GM10266 (cell line): ENCODE measurements at regions not wholly inside any gene's neighbourhood (a gene's known extent, or its start where the extent isn't known, plus 50 kb on each side); places are given as distances from the start of the nearest gene placed in this dataset.
"Not testable (repeated sequence)": the region's sequence is repeated elsewhere in the genome, so short reads cannot be mapped to it uniquely, and the experiment has no call there.

Experiments
- DNase-seq: peaks from one replicate; pipeline ENCODE4 v3.0.0; 2012; ENCODE audit errors: extremely low spot score
- TF ChIP-seq, protein P1 (sequence below): IDR thresholded peaks from 2 replicates; pipeline ENCODE4 v1.5.1; 2012; ENCODE audit warnings: mild to moderate bottlenecking, low read depth; ENCODE audit not compliant: control insufficient read depth, insufficient read depth; ENCODE audit errors: missing control alignments

DNA sequence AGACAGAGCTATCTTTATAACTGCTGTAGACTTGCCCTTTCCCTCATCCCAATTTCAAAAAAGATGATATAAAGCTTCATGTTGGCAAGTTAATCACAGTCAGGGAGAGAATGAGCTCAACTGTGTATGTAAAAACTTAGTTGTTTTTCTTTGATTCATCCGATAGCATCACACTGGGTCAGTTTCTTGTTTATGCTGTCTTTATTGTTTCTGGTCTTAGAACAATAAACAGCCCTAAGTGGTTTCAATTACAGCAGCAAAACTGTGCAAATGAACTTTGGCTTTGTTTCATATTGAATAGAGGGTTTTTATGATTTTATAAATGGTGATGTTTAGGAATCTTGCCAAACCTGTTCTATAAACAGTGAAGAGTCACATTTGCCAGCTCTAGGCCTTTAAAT lies 423.8 kb upstream of the CXADR start:
- no peak for DNase-seq

DNA sequence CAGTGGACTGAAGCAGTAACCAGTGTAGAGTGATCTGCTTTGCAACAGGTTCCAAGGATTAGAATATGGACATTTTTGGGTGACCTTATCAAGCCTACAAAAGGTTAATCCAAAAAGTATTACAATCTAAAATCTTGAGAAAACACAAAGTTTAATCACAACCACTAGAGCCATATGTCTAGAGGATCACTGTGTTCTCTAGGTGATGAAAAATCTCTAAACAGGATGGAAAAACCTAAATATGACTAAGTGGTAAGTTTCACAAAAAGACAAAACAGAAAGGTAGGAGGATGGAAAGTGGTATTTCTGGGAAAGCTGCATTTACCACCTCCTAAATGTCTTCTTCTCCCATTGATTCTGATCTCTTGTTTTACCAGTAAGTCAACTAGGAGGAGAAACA lies 411.1 kb upstream of the CXADR start:
- TF ChIP-seq, protein P1, sequence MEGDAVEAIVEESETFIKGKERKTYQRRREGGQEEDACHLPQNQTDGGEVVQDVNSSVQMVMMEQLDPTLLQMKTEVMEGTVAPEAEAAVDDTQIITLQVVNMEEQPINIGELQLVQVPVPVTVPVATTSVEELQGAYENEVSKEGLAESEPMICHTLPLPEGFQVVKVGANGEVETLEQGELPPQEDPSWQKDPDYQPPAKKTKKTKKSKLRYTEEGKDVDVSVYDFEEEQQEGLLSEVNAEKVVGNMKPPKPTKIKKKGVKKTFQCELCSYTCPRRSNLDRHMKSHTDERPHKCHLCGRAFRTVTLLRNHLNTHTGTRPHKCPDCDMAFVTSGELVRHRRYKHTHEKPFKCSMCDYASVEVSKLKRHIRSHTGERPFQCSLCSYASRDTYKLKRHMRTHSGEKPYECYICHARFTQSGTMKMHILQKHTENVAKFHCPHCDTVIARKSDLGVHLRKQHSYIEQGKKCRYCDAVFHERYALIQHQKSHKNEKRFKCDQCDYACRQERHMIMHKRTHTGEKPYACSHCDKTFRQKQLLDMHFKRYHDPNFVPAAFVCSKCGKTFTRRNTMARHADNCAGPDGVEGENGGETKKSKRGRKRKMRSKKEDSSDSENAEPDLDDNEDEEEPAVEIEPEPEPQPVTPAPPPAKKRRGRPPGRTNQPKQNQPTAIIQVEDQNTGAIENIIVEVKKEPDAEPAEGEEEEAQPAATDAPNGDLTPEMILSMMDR, result no peak
- no peak for DNase-seq

More for the DNA sequence above, 423.8 kb upstream of the CXADR start:
- TF ChIP-seq, protein P1, result no peak

DNA sequence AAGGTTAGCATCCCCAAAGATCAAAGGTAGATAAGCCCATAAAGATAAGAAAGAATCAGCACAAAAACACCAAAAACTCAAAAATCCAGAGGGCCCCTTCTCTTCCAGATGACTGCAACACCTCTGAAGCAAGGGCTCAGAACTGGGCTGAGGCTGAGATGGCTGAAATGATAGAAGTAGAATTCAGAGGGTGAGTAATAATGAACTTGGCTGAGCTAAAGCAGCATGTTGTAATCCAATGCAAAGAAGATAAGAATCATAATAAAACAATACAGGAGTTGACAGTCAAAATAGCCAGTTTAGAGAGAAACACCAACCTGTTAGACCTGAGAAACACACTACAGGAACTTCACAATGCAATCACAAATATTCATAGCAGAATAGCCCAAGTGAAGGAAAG lies 406.9 kb upstream of the CXADR start:
- TF ChIP-seq, protein P1, result no peak
- no peak for DNase-seq

DNA sequence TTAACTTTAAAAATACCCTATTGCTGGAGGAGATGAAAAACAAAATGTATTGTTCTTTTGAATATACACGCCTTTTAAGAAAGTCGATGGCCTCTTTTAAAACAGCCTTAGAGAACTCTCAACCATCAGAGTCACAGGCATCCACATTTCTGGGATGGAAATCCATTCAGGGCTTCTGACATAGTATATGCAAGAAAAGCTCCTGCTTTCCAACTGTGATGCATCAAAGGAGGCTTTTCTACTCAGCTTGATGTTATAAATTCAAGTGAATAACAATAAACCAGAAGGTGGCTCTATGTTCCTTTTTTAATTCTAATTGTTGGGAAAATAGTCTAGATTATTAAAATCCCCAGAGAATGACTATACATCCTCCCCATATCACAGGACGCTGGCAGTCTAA lies 398.8 kb upstream of the CXADR start:
- no peak for DNase-seq
- TF ChIP-seq, protein P1, result no peak

DNA sequence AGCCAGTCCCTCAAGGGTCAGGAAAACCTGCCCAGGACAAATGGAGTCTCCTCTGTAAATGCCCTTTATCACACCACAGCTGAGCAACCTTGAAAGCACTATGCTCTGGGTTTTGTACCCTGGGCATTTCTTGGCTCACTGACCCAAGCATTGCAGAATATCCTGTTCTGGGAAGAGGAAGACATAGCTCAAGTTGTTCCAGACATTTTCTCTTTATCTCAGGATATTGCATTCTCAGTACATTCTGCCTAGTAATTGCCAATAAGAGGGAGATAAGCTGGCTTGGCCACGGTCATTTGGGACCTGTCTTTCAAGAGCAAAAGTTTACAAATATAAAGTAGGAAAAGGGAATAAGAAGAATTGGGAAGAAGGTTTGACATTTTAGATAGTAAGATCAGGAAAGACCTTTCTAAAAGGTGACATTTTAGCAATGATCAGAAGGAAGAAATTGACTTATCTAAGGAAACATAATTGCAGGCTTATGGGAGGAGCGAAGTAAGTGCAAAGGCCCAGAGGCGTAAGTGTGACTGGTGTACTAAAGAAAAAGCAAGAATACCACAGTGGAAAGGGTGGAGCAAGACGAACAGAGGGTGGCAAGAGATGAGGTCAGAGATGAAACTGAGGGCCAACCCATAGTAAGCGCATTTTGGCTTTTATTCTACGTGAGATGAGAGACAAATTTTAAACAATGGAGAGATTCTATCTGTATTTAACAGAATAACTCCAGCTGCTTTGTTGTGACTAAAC lies 394.0 kb upstream of the CXADR start:
- TF ChIP-seq, protein P1, result no peak
- no peak for DNase-seq

DNA sequence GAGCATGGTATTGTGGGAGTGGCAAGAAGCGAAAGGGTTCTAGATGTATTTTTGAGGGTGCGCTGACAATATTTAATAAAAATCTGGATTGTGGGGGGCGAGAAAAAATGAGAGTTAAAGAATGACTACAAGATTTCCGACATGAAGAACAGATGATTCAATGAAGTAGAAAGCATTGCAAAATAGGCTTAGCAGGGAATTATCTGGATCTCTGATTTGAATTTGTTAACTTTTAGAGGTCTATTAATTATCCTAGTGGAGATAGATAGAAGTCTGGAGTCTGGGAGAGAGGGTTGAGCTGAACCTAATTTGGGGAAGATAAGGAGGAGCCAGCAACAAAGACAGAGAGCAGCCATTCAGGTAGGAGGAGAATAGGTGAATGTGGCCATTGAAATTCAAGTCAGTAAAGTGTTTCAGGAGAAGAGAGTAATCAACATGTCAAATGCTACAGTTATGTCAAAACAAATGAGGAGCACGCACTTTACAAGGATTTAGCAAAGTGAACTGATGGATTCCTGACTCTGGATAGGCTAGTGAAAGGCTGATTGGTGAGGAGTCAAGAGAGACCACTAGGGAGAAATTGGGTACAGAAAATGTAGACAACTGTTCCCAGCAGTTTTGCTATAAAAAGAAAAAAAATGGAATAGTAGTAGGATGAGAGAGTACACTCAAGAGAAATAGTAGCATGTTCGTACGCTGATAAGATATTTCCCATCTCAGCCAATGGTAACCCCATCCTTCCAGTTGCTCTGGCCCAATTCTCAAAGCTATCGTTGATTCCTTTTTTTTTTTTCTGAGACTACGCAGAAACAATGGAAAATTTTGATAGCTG lies 393.2 kb upstream of the CXADR start:
- TF ChIP-seq, protein P1, result no peak
- no peak for DNase-seq

DNA sequence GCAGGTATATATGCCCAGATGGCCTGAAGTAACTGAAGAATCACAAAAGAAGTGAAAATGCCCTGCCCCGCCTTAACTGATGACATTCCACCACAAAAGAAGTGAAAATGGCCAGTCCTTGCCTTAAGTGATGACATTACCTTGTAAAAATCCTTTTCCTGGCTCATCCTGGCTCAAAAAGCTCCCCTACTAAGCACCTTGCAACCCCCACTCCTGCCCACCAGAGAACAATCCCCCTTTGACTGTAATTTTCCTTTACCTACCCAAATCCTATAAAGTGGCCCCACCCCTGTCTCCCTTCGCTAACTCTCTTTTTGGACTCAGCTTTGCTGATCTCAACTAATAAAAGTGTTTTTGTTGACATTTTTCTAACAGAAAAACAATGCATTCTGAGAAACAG lies 385.4 kb upstream of the CXADR start:
- DNase-seq, result not testable (repeated sequence)
